ENCODE measurements at regions not wholly inside any gene's neighbourhood (a gene's known extent, or its start where the extent isn't known, plus 50 kb on each side); places are given as distances from the start of the nearest gene placed in this dataset.

DNA sequence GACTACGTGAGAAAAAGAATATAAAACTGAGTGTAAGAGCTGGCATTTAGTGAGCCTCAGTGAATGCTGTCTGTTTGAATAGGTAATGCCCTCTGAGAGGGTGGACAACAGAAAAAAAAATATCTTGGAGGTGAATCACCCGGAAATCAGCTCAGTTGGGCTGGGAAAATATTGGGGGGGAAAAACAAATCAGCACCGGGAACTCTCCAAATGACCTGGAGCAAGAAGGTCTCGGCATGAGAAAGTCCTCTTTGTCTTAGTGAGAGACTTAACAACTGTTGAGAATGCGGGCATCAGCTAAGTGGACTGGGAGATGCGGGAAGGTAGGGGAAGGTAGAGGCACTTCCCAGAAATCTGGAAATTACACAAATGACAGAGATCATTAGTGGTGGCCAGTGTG lies 109.4 kb upstream of the POU3F3 start:
- ATAC-seq (no peak), DNase-seq (no peak)
- intact Hi-C loops (cut with DNase I, micrococcal nuclease) = no loop called here

DNA sequence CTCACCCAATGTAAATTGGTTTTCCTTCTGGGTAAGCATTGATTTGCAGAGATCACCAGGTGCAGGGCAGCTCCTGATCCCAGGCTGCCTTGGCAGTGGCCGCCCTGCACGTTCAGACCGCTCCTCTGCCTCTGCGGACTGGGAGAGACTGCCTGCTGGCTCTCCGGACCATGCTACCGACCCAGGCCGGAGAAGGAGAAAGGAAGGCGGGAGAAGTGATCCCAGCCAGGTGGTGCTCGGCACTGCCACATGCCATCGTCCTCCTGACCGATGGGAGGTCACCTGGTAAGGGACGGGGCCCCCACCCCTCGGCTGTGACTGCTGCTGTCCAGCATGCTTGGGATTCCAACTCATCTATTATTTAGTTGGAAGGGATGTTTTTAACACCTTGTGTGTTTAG lies 108.1 kb upstream of the POU3F3 start:
- intact Hi-C loops (cut with DNase I, micrococcal nuclease) = no loop called here
- DNase-seq (no peak), ATAC-seq (no peak)

DNA sequence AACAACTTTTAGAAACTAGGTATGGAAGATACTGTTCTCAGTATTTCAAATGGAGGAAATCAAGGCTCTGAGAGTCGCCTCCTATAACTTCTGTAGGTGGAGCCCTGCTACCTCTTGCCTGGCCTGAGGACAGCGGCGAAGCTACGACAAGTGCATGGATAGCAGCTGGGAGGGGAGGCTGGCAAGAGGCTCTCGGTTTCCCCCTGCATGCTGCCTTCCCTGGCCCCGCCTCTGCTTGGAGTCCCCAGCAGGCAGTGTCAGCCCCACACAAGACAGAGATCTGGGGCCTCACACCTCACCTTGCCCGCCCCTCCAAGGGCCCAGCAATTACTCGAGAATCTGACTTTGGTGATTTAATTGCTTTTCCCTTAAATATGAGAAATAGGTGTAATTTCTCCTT lies 107.6 kb upstream of the POU3F3 start:
- no peak for ATAC-seq

DNA sequence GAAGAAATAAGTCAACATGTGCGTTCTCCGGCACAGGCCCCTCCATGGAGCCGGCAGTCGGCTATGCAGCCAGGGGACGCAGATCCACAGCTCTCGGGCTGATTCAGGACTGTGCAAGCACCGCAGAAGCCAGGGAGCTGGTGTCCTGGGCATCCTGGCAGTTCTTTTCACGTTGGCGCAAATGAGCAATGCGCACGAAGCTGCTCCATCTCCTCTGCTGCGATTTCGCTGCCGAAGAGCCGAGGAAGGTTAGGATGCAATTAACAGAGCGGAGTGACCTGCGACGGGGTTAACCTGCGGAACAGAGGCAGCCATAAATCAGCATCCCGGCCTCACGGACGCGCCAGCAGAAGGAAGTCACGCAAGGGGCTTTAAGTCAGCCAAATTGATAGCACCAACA lies 107.1 kb upstream of the POU3F3 start:
- intact Hi-C loops (cut with DNase I, micrococcal nuclease) = no loop called here
- ATAC-seq = no peak
- DNase-seq = no peak

More for the DNA sequence above, 107.6 kb upstream of the POU3F3 start:
- intact Hi-C loops (cut with DNase I, micrococcal nuclease) = no loop called here
- no peak for DNase-seq

DNA sequence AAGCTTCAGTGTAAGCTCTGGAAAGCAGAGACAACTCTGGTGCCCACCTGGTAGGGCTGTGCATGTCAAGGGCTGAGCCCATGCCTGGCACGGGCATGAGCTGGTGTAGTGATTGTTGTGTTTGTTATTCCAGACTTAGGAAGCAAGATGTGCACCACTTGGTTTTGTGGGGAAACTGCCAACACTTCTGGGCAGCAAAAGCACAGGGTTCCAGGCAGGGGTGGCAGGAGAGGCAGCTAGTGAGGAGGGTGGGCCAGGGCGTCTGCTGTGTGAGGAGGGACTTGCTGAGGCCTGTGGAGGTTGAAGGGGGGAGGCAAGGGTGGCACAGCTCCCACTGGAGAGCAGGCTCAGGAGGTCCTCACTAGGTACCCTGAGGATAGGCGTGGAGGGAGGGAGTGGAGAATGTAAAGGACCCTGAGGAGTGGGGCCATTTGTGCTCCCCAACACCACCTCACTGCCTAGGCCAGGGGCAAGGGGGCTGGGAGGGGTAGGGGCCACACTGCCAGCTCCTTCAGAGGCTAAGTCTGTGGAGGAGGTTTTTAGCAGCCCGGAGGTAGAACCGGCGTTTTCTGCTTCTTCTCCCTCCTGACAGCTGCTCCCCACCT lies 104.0 kb upstream of the POU3F3 start:
- no peak for ATAC-seq
- intact Hi-C loops (cut with DNase I, micrococcal nuclease) = no loop called here
- no peak for DNase-seq

DNA sequence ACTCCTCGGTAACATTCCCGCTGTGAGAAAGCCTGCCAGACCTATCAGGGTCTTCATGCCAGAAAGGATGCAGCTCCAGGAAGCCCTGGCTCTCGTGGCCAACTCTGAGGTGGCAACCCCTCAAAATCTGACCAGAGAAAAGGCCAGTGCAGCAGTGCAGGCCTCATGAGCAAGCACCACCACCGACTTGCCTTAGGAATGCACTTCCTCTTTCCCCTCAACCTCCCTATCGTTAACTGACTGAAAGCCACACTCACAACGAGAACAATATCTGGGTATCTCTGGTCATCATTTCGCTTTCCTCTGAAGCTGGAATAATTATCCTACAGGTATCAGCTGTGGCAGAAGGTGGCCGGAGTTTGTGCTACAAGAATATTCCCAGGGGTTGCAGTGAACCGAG lies 101.4 kb upstream of the POU3F3 start:
- intact Hi-C loops (cut with DNase I, micrococcal nuclease) = no loop called here
- DNase-seq (no peak), ATAC-seq (no peak)

DNA sequence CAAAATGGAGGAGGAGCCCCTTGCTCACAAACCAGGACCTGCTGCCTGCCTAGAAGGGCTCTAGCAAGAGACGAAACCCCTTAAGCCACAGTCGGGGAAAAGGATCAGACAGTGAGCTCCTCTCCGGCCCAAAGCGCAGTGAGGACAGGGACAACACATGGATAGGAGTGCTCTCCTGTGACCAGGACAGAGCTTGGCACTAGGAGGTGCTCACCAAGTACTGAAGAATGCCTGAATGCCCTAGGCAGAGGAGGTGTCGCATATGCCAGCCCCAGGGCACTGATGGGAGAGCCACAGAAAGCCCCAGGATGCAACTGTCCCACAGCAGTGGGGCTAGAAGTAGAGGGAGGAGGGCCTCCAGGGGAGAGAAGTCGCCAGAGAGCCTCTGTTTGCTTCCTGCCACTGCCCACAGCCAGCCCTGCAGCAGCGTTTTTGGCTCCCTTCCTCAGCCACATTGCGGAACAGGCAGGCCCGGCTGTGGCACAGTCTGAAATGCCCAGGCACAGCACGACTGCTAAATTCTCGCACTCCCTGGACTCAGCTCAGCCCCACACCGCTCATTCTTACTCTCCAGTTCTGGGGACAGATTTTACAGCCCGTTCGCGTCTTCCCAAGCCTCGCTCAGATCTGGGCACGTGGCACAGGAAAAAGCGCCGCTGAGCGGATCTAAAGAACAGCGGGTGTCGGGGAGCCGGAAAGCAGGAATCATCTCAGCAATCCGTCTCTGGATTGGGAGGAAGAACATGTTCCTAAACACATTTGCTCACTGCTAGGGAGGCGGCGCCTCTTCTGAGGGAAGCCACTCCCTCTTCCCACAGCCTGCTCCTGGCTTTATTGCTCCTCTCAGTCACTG lies 98.7 kb upstream of the POU3F3 start:
- intact Hi-C loops (cut with DNase I, micrococcal nuclease) = no loop called here
- ATAC-seq = no peak
- no peak for DNase-seq

DNA sequence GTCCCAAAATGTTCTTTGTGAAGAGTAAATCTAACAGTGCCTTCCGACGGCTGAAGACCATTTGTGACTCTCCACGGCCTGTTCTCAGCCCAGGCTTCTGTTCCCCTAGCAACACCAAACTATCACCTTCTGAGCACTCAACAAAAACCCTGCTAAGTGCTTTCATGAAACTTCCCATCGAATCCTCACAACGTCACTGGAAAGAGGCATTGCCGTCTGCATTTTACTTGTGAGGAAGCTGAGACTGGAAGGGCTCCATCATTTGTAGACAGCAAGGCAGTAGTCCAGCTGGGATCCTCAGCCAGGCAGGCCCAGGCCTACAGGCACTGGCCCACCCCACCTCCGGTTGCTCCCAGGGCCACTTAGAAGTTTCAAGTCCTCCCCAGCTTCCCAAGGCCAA lies 97.8 kb upstream of the POU3F3 start:
- intact Hi-C loops (cut with DNase I, micrococcal nuclease) = no loop called here
- no peak for DNase-seq
- ATAC-seq = no peak

DNA sequence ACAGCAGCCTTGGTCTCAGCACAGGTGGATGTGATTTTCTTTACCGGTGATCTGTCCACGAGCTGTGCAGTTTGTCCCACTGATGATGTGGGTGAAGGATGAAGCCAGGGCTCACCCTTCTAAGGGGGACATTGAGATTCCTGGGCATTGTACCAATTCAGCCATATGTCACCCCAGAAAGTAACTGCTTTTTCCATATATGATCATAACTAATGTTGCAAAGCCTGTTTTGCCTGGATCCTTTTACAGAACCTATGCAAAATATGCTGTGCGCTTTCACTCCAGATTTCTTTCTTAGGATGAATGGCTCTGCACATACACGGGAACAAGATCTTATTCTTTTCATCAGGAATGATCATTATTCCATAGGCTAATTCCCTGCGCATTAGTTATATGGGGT lies 96.9 kb upstream of the POU3F3 start:
- ATAC-seq (no peak), DNase-seq (no peak)
- intact Hi-C loops (cut with DNase I, micrococcal nuclease) = no loop called here

DNA sequence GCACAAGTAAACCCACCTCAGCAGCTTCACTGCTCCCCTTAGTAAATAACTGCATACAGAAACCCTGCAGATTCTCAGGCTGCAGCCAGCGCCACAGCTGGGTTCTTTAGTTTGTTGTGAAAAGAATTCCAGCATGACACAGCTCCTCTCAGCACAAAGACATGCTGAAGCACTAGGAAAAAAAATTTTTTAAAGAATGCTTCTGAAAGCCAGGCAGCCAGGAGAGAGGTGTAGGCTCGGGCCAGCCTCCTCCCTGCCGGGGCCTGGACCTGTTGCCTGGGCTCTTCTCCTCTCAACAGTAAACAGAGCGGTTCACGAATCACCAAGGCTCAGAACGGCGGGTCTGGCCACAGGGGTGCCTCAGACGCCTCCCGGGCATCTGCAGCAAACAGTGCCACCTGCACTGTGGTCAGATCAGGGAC lies 95.7 kb upstream of the POU3F3 start:
- intact Hi-C loops (cut with DNase I, micrococcal nuclease) = no loop called here
- no peak for ATAC-seq
- no peak for DNase-seq

DNA sequence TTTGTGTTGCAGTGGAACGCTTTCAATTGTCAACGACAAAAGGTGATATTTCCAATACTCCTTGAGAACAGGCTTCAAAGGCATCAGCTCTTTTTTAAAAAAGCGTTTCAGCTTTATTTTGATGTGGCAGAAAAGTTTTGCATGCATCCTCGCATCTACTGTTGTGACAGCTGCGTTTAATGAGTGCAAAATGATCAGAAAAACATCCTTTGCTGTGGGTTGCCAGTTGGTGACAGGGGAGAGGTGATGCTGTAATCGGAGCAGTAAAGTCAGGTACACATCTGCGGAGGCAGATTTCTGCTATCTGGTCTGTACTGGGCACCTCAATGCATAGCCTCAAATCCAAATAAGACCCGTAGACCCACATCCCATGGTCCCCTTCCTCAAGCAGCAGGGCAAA lies 91.9 kb upstream of the POU3F3 start:
- DNase-seq (no peak), ATAC-seq (no peak)
- intact Hi-C loops (cut with DNase I, micrococcal nuclease) = no loop called here

DNA sequence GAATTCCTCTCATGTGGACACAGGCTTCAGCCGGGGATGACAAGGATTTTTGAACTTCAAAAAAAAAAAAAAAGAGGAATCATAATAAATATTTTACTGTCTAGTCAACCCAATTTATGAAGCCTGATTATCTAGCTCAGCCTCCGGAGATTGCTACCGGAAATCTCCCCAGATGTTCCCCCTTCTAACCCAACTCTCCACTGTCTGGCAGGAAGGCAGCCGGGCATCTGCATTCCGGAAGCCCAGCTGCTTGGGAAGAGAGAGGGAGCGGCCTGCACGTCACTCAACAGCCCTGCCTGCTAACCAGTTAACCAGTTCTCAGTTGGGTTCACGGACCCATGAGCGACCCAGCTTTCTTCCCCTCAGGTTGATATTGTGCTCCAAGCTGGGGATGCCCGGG lies 87.2 kb upstream of the POU3F3 start:
- intact Hi-C loops (cut with DNase I, micrococcal nuclease) = no loop called here
- no peak for ATAC-seq
- DNase-seq = no peak

DNA sequence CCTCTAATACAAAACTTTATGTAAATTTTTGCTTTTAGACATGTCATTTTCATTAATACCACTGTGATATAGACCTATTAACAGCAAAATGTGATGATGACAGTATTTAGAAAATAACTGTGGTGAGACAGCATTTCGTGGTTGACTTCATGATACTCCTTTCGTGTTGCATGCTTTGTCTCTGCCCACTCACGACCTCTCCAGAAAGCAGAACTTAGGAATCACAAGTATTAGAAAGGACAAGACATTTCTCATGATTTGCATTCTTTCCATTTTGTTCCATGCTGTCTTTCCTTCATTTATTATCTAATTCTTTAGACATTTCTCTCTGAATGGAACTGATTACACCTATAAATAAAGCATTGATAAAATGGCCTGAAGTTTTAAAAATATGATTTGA lies 85.2 kb upstream of the POU3F3 start:
- intact Hi-C loops (cut with DNase I, micrococcal nuclease) = no loop called here
- no peak for ATAC-seq

DNA sequence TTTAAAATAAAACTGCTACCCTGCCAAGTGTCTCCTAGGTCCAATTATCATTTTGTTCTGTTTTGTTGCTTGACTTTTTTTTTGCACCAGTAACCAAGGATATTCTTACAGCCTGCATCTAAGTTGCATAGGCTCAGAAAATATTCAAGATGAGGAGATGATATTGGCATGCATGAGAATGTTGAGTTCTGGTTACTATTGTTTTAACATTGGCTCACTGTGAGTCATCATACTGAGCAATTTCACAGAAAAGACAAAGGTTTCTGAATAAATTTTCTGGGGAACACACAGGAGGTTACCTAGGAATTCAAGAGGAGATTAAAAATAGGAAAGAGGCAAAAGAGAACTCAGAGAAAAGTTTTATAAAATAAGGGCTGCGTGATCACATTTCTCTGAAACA lies 84.8 kb upstream of the POU3F3 start:
- intact Hi-C loops (cut with DNase I, micrococcal nuclease) = no loop called here
- ATAC-seq (no peak), DNase-seq (no peak)

More for the DNA sequence above, 85.2 kb upstream of the POU3F3 start:
- DNase-seq = no peak

DNA sequence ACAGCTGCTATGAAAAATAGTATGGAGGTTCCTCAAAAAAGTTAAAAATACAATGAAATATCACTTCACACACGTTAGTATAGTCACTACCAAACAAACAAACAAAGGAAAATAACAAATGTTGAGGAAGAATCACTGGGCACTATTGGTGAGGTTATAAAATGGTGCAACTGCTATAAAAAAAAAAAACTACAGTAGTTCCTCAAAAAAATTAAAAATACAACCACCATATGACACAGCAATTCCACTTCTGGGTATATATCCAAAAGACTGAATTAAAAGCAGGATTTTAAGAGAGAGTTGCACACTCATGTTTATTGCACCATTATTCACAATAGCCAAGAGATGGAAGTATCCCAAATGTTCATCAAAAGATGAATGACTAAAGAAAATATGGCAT lies 80.9 kb upstream of the POU3F3 start:
- DNase-seq (no peak), ATAC-seq (no peak)
- intact Hi-C loops (cut with DNase I, micrococcal nuclease) = no loop called here

DNA sequence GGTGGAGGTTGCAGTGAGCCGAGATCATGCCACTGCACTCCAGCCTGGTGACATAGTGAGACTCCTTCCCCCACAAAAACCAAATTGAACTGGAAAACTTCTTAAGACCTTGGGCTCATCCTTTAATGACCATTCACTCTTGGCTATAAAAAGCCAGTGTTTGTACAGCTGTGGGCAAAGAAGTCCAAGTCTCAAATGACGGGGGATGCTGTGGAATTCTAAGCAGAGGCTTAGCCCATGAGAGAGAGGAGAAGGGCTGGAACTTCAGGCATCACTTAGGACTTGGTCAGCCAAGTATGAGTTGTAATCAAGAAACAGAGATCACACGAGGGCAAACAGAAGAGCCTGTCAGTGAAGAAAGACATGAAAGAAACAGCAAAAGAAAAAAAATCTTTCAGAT lies 79.3 kb upstream of the POU3F3 start:
- intact Hi-C loops (cut with DNase I, micrococcal nuclease) = no loop called here
- no peak for ATAC-seq

DNA sequence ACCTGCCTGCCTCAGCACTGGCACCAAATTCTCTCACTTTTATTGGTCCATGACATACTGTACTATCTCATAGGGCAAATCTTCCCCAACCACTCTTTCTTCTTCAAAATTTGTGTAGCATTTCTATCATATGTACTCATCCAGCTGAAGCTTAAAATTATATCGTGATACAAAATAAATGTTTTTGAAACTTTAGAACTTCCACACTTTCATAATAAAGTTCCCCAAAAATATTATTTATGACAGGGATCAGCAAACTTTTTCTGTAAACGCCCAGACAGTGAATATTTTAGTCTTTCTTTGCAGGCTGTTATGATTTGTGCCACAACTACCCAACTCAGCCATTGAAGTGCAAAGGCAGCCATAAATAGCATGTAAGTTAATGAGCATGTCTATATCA lies 76.2 kb upstream of the POU3F3 start:
- no peak for ATAC-seq
- DNase-seq = no peak
- intact Hi-C loops (cut with DNase I, micrococcal nuclease) = no loop called here

More for the DNA sequence above, 79.3 kb upstream of the POU3F3 start:
- DNase-seq = no peak

DNA sequence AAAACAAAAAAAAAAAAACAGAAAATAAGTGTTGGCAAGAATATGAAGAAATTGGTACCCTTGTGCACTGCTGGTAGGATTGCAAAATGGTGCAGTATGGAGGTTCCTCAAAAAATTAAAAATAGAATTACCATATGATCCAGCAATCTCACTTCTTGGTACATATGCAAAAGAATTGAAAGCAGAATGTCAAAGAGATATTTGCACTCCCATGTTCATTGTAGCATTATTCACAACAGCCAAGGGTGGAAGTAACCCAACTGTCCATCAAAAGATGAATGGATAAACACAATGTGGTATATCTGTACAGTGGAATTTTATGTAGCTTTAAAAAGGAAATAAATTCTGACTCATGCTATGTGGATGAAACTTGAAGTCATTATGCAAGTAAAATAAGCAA lies 72.8 kb upstream of the POU3F3 start:
- ATAC-seq = no peak

DNA sequence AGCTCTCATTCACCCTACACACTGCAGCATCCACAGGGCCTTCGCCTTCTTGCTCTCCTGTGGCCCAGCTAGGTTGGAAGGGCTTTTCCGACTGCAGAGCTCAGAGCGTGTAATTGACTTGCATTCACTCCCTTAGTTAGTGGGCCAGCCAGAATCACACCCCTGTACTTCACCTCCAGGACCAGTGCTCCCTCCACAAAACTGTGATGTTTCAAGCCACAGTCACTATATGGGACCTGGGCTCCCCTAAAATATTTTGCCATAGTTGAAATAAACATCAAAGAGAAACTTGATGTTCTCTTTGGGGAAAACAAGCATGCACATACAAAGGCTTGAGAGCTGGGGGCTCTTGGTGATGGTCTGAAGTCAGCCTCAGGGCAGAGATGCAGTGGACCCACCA lies 69.7 kb upstream of the POU3F3 start:
- intact Hi-C loops (cut with DNase I, micrococcal nuclease) = no loop called here
- no peak for ATAC-seq
- no peak for DNase-seq

More for the DNA sequence above, 72.8 kb upstream of the POU3F3 start:
- DNase-seq = no peak
- intact Hi-C loops (cut with DNase I, micrococcal nuclease) = no loop called here

DNA sequence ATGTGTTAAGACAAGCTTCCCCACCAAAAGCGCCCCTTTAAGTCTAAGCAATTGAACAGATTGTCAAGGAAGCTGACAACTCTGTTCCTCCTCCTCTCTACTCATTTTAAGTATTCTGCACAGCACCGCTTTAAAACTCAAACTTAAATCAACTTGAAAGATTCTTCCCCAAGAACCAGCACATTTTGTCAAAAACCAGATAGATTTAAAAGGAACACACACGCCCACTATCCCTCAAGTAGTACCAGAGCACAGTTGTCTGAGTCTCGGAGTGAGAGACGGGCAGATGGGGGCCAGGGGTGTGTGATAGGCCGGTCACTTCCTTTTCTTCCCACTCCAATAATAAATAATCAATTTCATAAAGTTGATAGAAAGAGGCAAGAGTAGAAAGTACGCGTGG lies 67.7 kb upstream of the POU3F3 start:
- ATAC-seq (no peak), DNase-seq (no peak)
- intact Hi-C loops (cut with DNase I, micrococcal nuclease) = no loop called here

DNA sequence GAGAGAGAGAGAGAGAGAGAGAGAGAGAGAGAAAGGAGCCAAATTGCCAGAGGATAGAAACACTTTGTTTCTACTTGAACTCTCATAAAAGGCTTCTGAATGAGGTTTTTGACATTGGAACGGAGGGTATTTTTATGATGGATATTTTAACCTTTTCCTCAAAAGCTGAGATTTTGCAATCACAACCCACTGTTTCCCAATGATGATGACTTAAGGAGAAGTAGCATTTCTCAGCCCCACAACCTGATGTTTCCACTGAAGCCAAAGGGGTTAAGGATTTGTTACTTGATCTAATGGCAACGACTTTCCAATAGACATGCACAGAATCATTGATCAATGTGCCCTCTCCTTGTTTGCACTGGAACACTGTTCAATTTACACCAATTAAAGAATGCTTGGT lies 67.1 kb upstream of the POU3F3 start:
- intact Hi-C loops (cut with DNase I, micrococcal nuclease) = no loop called here
- no peak for DNase-seq
- no peak for ATAC-seq
